IMR-90 (cell line): ENCODE measurements at regions not wholly inside any gene's neighbourhood (a gene's known extent, or its start where the extent isn't known, plus 50 kb on each side); places are given as distances from the start of the nearest gene placed in this dataset.

Experiments used
- ATAC-seq: fragments of 200-7000 bp; cut with Tn5 transposase; 2 replicates; pipeline ENCODE4 v1.9.1; 2020; ENCODE audit warnings: low read depth, mild to moderate bottlenecking, moderate library complexity
- BruUV-seq: library from RNA; stranded (reverse); fragments of 400-500 nt; replicated peaks from 2 replicates; lab custom pipeline; 2021; lab: Mats Ljungman, UMichigan
- CTCF ChIA-PET: fragments of 300-600 bp; formaldehyde crosslinking; extraction: SDS; loops from one replicate; lab custom pipeline; 2021; ENCODE audit warnings: antibody characterized with exemption; lab: Yijun Ruan, JAX
- POLR2A ChIA-PET: fragments of 300-600 bp; sonication (Branson Sonifier 250); formaldehyde crosslinking; loops from one replicate; lab custom pipeline; 2022; ENCODE audit warnings: antibody characterized with exemption; ENCODE audit not compliant: unreplicated experiment; lab: Charles Lee
- DNase-seq: peaks from one replicate; pipeline ENCODE4 v3.0.0; 2013
- H2AFZ ChIP-seq: replicated peaks from 2 replicates; pipeline ENCODE3; 2013; ENCODE audit warnings: low read length, mild to moderate bottlenecking; ENCODE audit not compliant: poor library complexity
- H2AK5ac ChIP-seq: 2 replicates; pipeline ENCODE4 v1.6.1; 2013; ENCODE audit warnings: low read depth, low read length, inconsistent platforms
- H2AK9ac ChIP-seq: replicated peaks from 2 replicates; pipeline ENCODE3; 2013; ENCODE audit warnings: mild to moderate bottlenecking, low read depth, low read length, moderate library complexity; ENCODE audit not compliant: poor library complexity
- H2BK120ac ChIP-seq: 2 replicates; pipeline ENCODE4 v1.6.1; 2013; ENCODE audit warnings: low read depth, low read length, inconsistent platforms
- H2BK15ac ChIP-seq: 3 replicates; pipeline ENCODE4 v1.6.1; 2013; ENCODE audit warnings: low read depth, low read length, inconsistent platforms
- H2BK20ac ChIP-seq: 2 replicates; pipeline ENCODE4 v1.6.1; 2013; ENCODE audit warnings: low read depth, mild to moderate bottlenecking, inconsistent platforms, low read length, moderate library complexity
- H2BK5ac ChIP-seq: 2 replicates; pipeline ENCODE4 v1.6.1; 2013; ENCODE audit warnings: mild to moderate bottlenecking, low read depth, low read length, inconsistent platforms; ENCODE audit not compliant: poor library complexity, severe bottlenecking
- H3K14ac ChIP-seq: replicated peaks from 2 replicates; pipeline ENCODE4 v1.6.1; 2013; ENCODE audit warnings: low read depth, low read length, inconsistent platforms
- H3K18ac ChIP-seq: 2 replicates; pipeline ENCODE4 v1.6.1; 2013; ENCODE audit warnings: low read depth, low read length, control low read depth
- H3K23ac ChIP-seq: 2 replicates; pipeline ENCODE4 v1.6.1; 2013; ENCODE audit warnings: low read depth, low read length, inconsistent platforms
- H3K27ac ChIP-seq: 2 replicates; pipeline ENCODE4 v1.5.1; 2013; ENCODE audit warnings: mild to moderate bottlenecking, control low read depth, low read length; ENCODE audit not compliant: insufficient read depth
- H3K27me3 ChIP-seq: 2 replicates; pipeline ENCODE4 v1.6.1; 2013; ENCODE audit warnings: low read length; ENCODE audit not compliant: control insufficient read depth, insufficient read depth
- H3K36me3 ChIP-seq: 2 replicates; pipeline ENCODE4 v1.6.1; 2013; ENCODE audit warnings: low read length, mixed read lengths; ENCODE audit not compliant: control insufficient read depth, insufficient read depth
- H3K4ac ChIP-seq: 2 replicates; pipeline ENCODE4 v1.6.1; 2013; ENCODE audit warnings: low read depth, low read length, inconsistent platforms
- H3K4me1 ChIP-seq: 2 replicates; pipeline ENCODE4 v1.6.1; 2013; ENCODE audit warnings: low read length, mixed read lengths; ENCODE audit not compliant: control insufficient read depth, insufficient read depth
- H3K4me2 ChIP-seq: 2 replicates; pipeline ENCODE4 v1.6.1; 2013; ENCODE audit warnings: low read depth, mild to moderate bottlenecking, control low read depth, low read length, moderate library complexity
- H3K4me3 ChIP-seq: 2 replicates; pipeline ENCODE4 v1.5.1; 2013; ENCODE audit warnings: low read depth, mild to moderate bottlenecking, control low read depth, low read length, moderate library complexity; ENCODE audit not compliant: insufficient read depth
- H3K56ac ChIP-seq: 2 replicates; pipeline ENCODE4 v1.6.1; 2013; ENCODE audit warnings: low read length, inconsistent platforms; ENCODE audit not compliant: insufficient read depth; ENCODE audit errors: extremely low read depth
- H3K79me1 ChIP-seq, 2 experiments: 2 replicates each; pipeline ENCODE4 v1.6.1; 2013; ENCODE audit warnings: low read length in 2 of 2, inconsistent platforms in 1 of 2, low read depth in 1 of 2
- H3K9ac ChIP-seq: 2 replicates; pipeline ENCODE4 v1.6.1; 2013; ENCODE audit warnings: low read depth, low read length, control low read depth
- H3K9me1 ChIP-seq: 2 replicates; pipeline ENCODE4 v1.6.1; 2013; ENCODE audit warnings: low read length, inconsistent platforms; ENCODE audit not compliant: insufficient read depth
- H3K9me3 ChIP-seq: 2 replicates; pipeline ENCODE4 v1.6.1; 2013; ENCODE audit warnings: low read length; ENCODE audit not compliant: control insufficient read depth, insufficient read depth
- H4K20me1 ChIP-seq: 2 replicates; pipeline ENCODE4 v1.6.1; 2013; ENCODE audit warnings: low read length, inconsistent platforms; ENCODE audit not compliant: insufficient read depth
- H4K5ac ChIP-seq: 2 replicates; pipeline ENCODE4 v1.6.1; 2013; ENCODE audit warnings: mild to moderate bottlenecking, low read depth, low read length, control low read depth
- H4K8ac ChIP-seq, 2 experiments: 2 replicates each; pipeline ENCODE4 v1.6.1; 2013; ENCODE audit warnings: low read depth in 2 of 2, low read length in 2 of 2, control low read depth in 1 of 2, inconsistent platforms in 1 of 2
- H4K91ac ChIP-seq: 2 replicates; pipeline ENCODE4 v1.6.1; 2013; ENCODE audit warnings: low read depth, low read length, inconsistent platforms; ENCODE audit not compliant: insufficient read depth
- BHLHE40 ChIP-seq: fragments of 150-350 bp; IDR thresholded peaks from 2 replicates; pipeline ENCODE4 v1.6.1; 2016; ENCODE audit warnings: mild to moderate bottlenecking, low read depth, low read length
- CTCF ChIP-seq: conservative IDR thresholded peaks from 2 replicates; pipeline ENCODE4 v1.5.1; 2012; ENCODE audit warnings: mild to moderate bottlenecking, low read depth, low read length, improper control_type of control experiment
- ELK1 ChIP-seq: fragments of 150-350 bp; IDR thresholded peaks from 2 replicates; pipeline ENCODE4 v1.6.1; 2016; ENCODE audit warnings: low read depth, mild to moderate bottlenecking, low read length, moderate library complexity, borderline replicate concordance
- FOS ChIP-seq: fragments of 150-350 bp; IDR thresholded peaks from 2 replicates; pipeline ENCODE4 v1.6.1; 2016; ENCODE audit warnings: low read depth, low read length
- MAZ ChIP-seq: IDR thresholded peaks from 2 replicates; pipeline ENCODE4 v1.6.1; 2012; ENCODE audit warnings: low read depth, mild to moderate bottlenecking, low read length, improper control_type of control experiment, moderate library complexity, borderline replicate concordance
- MXI1 ChIP-seq: IDR thresholded peaks from 2 replicates; pipeline ENCODE4 v1.6.1; 2012; ENCODE audit warnings: low read depth, mild to moderate bottlenecking, low read length, moderate library complexity, borderline replicate concordance
- RAD21 ChIP-seq: IDR thresholded peaks from 2 replicates; pipeline ENCODE4 v1.6.1; 2012; ENCODE audit warnings: low read length, improper control_type of control experiment
- RFX5 ChIP-seq: IDR thresholded peaks from 2 replicates; pipeline ENCODE4 v1.8.0; 2012; ENCODE audit warnings: low read depth, mild to moderate bottlenecking, low read length, moderate library complexity
- WGBS, 2 experiments: methylation state at CpG; one replicate each; pipeline versions ENCODE4 v1.1.5 to v1.1.7; 2013; ENCODE audit warnings: missing lambda C conversion rate in 2 of 2; ENCODE audit not compliant: insufficient read length in 1 of 2; ENCODE audit errors: extremely low coverage in 2 of 2; 5-methylcytosine and 5-hydroxymethylcytosine counted together
- dilution Hi-C: fragments of 300-500 bp; cut with HindIII; formaldehyde crosslinking; loops from one replicate; pipeline ENCODE4 v1.14.3; 2018; ENCODE audit warnings: low sequenced_read_pairs; ENCODE audit not compliant: unreplicated experiment
- in situ Hi-C: fragments of 300-500 bp; cut with MboI; formaldehyde crosslinking; loops from 3 replicates; pipeline ENCODE4 v1.14.3; 2019; ENCODE audit warnings: low sequenced_read_pairs, inconsistent platforms, mixed read lengths
- intact Hi-C: fragments of 100-400 bp; cut with micrococcal nuclease; formaldehyde crosslinking; loops from 2 replicates; pipeline ENCODE4 v1.10.0; 2022

- Histone ChIP-seq H3K4me1 (no peaks in the 10 kb centered on the region), H3K14ac (no peak overlapping the region), H4K91ac (no peak overlapping the region), H2BK120ac (no peak overlapping the region), H3K4ac (no peak overlapping the region), H3K9me1 (no peaks in the 10 kb centered on the region), H2AFZ (no peak overlapping the region), H2BK15ac (no peak overlapping the region), H3K4me2 (no peak overlapping the region), H3K56ac (no peak overlapping the region), H4K8ac (no peak overlapping the region), H3K9ac (no peak overlapping the region), H2BK20ac (no peak overlapping the region), H4K5ac (no peak overlapping the region), H3K79me1 (no peaks in the 10 kb centered on the region), H2AK9ac (no peak overlapping the region), H2AK5ac (no peak overlapping the region), H3K27me3 (no peaks in the 10 kb centered on the region; the same call in 1 of the 2 replicates), H3K27ac (no peak overlapping the region), H3K36me3 (no peaks in the 10 kb centered on the region), H3K4me3 (no peak overlapping the region), H3K23ac (no peak overlapping the region), H2BK5ac (no peak overlapping the region), H3K18ac (no peak overlapping the region), H3K9me3 (no peaks in the 10 kb centered on the region), H4K20me1 (no peaks in the 10 kb centered on the region)
- CTCF ChIA-PET: no interaction called here
- ATAC-seq (no peak), DNase-seq (no peak)
- intact Hi-C loops: no loop called here
- POLR2A ChIA-PET: no interaction called here
- dilution Hi-C loops: no loop called here
- in situ Hi-C loops: no loop called here
- WGBS, 2 experiments: 69% methylated on average over 4 of the region's 8 CpGs; no CpG with 5 or more reads in 1 of the 2 experiments
- no peak for TF ChIP-seq RAD21
- TF ChIP-seq MXI1: no peak
- no peak for TF ChIP-seq CTCF
- TF ChIP-seq FOS: no peak
- no peak for TF ChIP-seq RFX5
- no peak for TF ChIP-seq ELK1
- no peak for TF ChIP-seq BHLHE40
- no peak for TF ChIP-seq MAZ
- no TSS peak for BruUV-seq
Observed at GRCh38 chr18:75691483-75691882, 264.0 kb upstream of the SMIM21 start.
